ENCODE measurements at regions not wholly inside any gene's neighbourhood (a gene's known extent, or its start where the extent isn't known, plus 50 kb on each side); places are given as distances from the start of the nearest gene placed in this dataset.

GRCh38 chr16:58933186-58933585, 199.1 kb upstream of the GOT2 start:
- Histone ChIP-seq H3K27me3 (ENCODE audit: insufficient read depth, low read depth, severe bottlenecking) (peaks cover 41% of the 10 kb centered on the region), H3K4me3 (ENCODE audit: low read depth, low read length) (no peak overlapping the region), H3K9me3 (ENCODE audit: severe bottlenecking) (no peaks in the 10 kb centered on the region), H3K27ac (no peak overlapping the region), H3K36me3 (no peaks in the 10 kb centered on the region)
- DNase-seq = no peak
- no peak for TF ChIP-seq CTCF (IDR thresholded peaks at IDR 0.05; ENCODE audit: low read depth, low read length)

DNA sequence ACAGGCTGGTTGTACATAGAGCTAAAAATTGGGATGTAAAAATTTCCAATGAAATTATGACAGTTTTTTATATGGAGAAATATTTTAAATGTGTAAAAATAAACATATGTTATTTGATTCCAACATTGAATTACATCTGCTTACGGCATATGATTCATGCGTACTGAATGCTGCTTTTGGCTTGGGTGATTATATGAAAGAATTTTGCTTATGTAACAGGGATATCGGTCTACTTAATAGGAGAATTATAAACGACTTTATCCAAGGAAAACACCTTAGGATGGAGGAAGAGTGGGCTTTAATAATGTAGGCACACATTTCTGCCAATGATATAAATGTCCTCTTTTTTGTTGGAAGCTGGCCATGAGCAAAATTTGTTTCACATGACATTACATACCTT, 197.3 kb upstream of the GOT2 start:
- H3K4me3 ChIP-seq (ENCODE audit: low read depth, low read length) = no peak overlapping the region
- H3K9me3 ChIP-seq (ENCODE audit: severe bottlenecking) = no peaks in the 10 kb centered on the region
- DNase-seq = no peak
- H3K27ac ChIP-seq = no peak overlapping the region
- H3K27me3 ChIP-seq (ENCODE audit: insufficient read depth, low read depth, severe bottlenecking) = peaks cover 34% of the 10 kb centered on the region
- no peak for TF ChIP-seq CTCF (IDR thresholded peaks at IDR 0.05; ENCODE audit: low read depth, low read length)
- H3K36me3 ChIP-seq = no peaks in the 10 kb centered on the region

DNA sequence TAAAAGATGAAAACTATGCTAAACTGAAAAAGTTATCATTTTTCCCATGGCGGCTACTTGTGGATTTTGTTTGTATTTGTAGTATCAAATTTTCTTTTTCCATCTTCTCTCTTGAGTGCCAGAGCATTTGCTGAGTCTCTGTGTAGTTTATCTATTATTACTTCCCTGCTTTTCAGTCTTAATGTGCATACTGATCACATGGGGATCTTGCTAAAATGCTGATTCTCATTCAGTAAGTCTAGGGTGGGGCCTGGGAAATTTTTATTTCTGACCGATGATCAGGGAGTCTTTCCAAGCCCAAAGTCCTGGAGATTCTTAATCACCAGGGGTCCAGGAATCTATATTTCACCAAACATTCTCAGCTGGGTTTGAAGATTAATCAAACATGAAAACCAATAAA, 189.0 kb upstream of the GOT2 start:
- no peaks in the 10 kb centered on the region for H3K9me3 ChIP-seq (ENCODE audit: severe bottlenecking)
- H3K36me3 ChIP-seq = no peaks in the 10 kb centered on the region
- no peak for TF ChIP-seq CTCF (IDR thresholded peaks at IDR 0.05; ENCODE audit: low read depth, low read length)
- peaks cover 26% of the 10 kb centered on the region for H3K27me3 ChIP-seq (ENCODE audit: insufficient read depth, low read depth, severe bottlenecking)
- no peak for DNase-seq
- no peak overlapping the region for H3K27ac ChIP-seq
- H3K4me3 ChIP-seq (ENCODE audit: low read depth, low read length) = no peak overlapping the region

DNA sequence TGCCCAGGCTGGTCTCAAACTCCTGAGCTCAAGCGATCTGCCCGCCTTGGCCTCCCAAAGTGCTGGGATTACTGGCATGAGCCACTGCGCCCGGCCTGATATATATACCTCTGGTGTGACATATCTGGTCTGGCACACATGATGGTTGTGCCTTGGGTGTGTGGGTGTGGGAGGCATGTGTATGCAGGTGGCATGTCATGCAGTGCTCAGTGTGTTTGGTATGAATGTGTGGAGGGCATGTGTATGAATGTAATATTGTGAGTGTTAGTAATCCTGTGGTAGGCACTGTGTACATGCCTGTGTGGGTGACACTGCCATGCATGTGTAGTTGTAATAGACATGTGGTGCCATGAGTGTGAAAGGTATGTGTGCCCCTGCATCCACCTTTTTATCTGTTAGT, 179.3 kb upstream of the GOT2 start:
- H3K9me3 ChIP-seq (ENCODE audit: severe bottlenecking) = no peaks in the 10 kb centered on the region
- H3K4me3 ChIP-seq (ENCODE audit: low read depth, low read length) = no peak overlapping the region
- H3K36me3 ChIP-seq = no peaks in the 10 kb centered on the region
- DNase-seq = no peak
- H3K27me3 ChIP-seq (ENCODE audit: insufficient read depth, low read depth, severe bottlenecking) = peaks cover 29% of the 10 kb centered on the region
- TF ChIP-seq CTCF (IDR thresholded peaks at IDR 0.05; ENCODE audit: low read depth, low read length) = no peak
- no peak overlapping the region for H3K27ac ChIP-seq

- Histone ChIP-seq H3K27me3 (ENCODE audit: insufficient read depth, low read depth, severe bottlenecking) (peaks cover 33% of the 10 kb centered on the region), H3K27ac (no peak overlapping the region), H3K9me3 (ENCODE audit: severe bottlenecking) (no peaks in the 10 kb centered on the region), H3K36me3 (no peaks in the 10 kb centered on the region), H3K4me3 (ENCODE audit: low read depth, low read length) (no peak overlapping the region)
- TF ChIP-seq CTCF (IDR thresholded peaks at IDR 0.05; ENCODE audit: low read depth, low read length) = no peak
- no peak for DNase-seq
Measured at GRCh38 chr16:58912571-58912970, 178.5 kb upstream of the GOT2 start.

GRCh38 chr16:58906981-58907715, 173.0 kb upstream of the GOT2 start:
- no peak overlapping the region for H3K27ac ChIP-seq
- H3K27me3 ChIP-seq (ENCODE audit: insufficient read depth, low read depth, severe bottlenecking) = peaks cover 53% of the 10 kb centered on the region
- H3K9me3 ChIP-seq (ENCODE audit: severe bottlenecking) = no peaks in the 10 kb centered on the region
- H3K36me3 ChIP-seq = no peaks in the 10 kb centered on the region
- no peak for DNase-seq
- no peak for TF ChIP-seq CTCF (IDR thresholded peaks at IDR 0.05; ENCODE audit: low read depth, low read length)
- no peak overlapping the region for H3K4me3 ChIP-seq (ENCODE audit: low read depth, low read length)

All from WERI-Rb-1 (cell line).